H9 (cell line): ENCODE measurements at regions not wholly inside any gene's neighbourhood (a gene's known extent, or its start where the extent isn't known, plus 50 kb on each side); places are given as distances from the start of the nearest gene placed in this dataset.

ENCODE experiments used
- DNase-seq: peaks from one replicate; pipeline ENCODE4 v3.0.0-alpha.2; 2017
- H2AFZ ChIP-seq: one replicate; pipeline ENCODE4 v1.6.1; 2013; ENCODE audit warnings: mild to moderate bottlenecking, low read length, control low read depth, moderate library complexity
- H2AK5ac ChIP-seq: 2 replicates; pipeline ENCODE4 v1.6.1; 2013; ENCODE audit warnings: low read length, control low read depth, mixed read lengths; ENCODE audit not compliant: insufficient read length
- H2BK120ac ChIP-seq: one replicate; pipeline ENCODE4 v1.6.1; 2013; ENCODE audit warnings: low read depth, mild to moderate bottlenecking, low read length, control low read depth, inconsistent platforms; ENCODE audit not compliant: poor library complexity, severe bottlenecking
- H2BK12ac ChIP-seq: 2 replicates; pipeline ENCODE4 v1.6.1; 2013; ENCODE audit warnings: low read length, control low read depth, mixed read lengths, low read depth; ENCODE audit not compliant: insufficient read length
- H2BK15ac ChIP-seq: 2 replicates; pipeline ENCODE4 v1.6.1; 2013; ENCODE audit warnings: low read depth, low read length, control low read depth
- H2BK20ac ChIP-seq: one replicate; pipeline ENCODE4 v1.6.1; 2013; ENCODE audit warnings: low read depth, mild to moderate bottlenecking, low read length, control low read depth, inconsistent platforms; ENCODE audit not compliant: poor library complexity, severe bottlenecking
- H2BK5ac ChIP-seq: 2 replicates; pipeline ENCODE4 v1.6.1; 2013; ENCODE audit warnings: low read length, control low read depth, mixed read lengths; ENCODE audit not compliant: insufficient read length
- H3K14ac ChIP-seq: 2 replicates; pipeline ENCODE4 v1.6.1; 2013; ENCODE audit warnings: low read length, control low read depth; ENCODE audit not compliant: insufficient read depth
- H3K18ac ChIP-seq: 2 replicates; pipeline ENCODE4 v1.6.1; 2013; ENCODE audit warnings: low read depth, mild to moderate bottlenecking, mixed read lengths, low read length, control low read depth; ENCODE audit not compliant: insufficient read length
- H3K23ac ChIP-seq: 2 replicates; pipeline ENCODE4 v1.6.1; 2013; ENCODE audit warnings: low read length, control low read depth, mixed read lengths, low read depth; ENCODE audit not compliant: insufficient read length
- H3K23me2 ChIP-seq: 2 replicates; pipeline ENCODE4 v1.6.1; 2013; ENCODE audit warnings: low read depth, mild to moderate bottlenecking, mixed read lengths, low read length, control low read depth; ENCODE audit not compliant: insufficient read length, poor library complexity, severe bottlenecking
- H3K27ac ChIP-seq: 2 replicates; pipeline ENCODE4 v1.5.1; 2013; ENCODE audit warnings: low read length, control low read depth, mixed read lengths, low read depth; ENCODE audit not compliant: insufficient read length
- H3K27me3 ChIP-seq: 2 replicates; pipeline ENCODE4 v1.6.1; 2013; ENCODE audit warnings: low read length, control low read depth, inconsistent platforms; ENCODE audit not compliant: insufficient read depth
- H3K4ac ChIP-seq: 2 replicates; pipeline ENCODE4 v1.6.1; 2013; ENCODE audit warnings: low read depth, mild to moderate bottlenecking, control low read depth, inconsistent platforms, low read length, moderate library complexity
- H3K4me1 ChIP-seq: 2 replicates; pipeline ENCODE4 v1.6.1; 2013; ENCODE audit warnings: low read length, control low read depth, inconsistent platforms; ENCODE audit not compliant: insufficient read depth
- H3K4me2 ChIP-seq: 2 replicates; pipeline ENCODE4 v1.6.1; 2013; ENCODE audit warnings: low read length, control low read depth, mixed read lengths; ENCODE audit not compliant: insufficient read length, insufficient read depth
- H3K56ac ChIP-seq: 2 replicates; pipeline ENCODE4 v1.6.1; 2013; ENCODE audit warnings: low read depth, mild to moderate bottlenecking, mixed read lengths, low read length, control low read depth; ENCODE audit not compliant: insufficient read length
- H3K79me1 ChIP-seq: 2 replicates; pipeline ENCODE4 v1.6.1; 2013; ENCODE audit warnings: low read depth, mild to moderate bottlenecking, moderate library complexity, low read length, control low read depth, inconsistent platforms; ENCODE audit not compliant: insufficient read depth, poor library complexity, severe bottlenecking
- H3K79me2 ChIP-seq: 2 replicates; pipeline ENCODE4 v1.6.1; 2013; ENCODE audit warnings: low read length, control low read depth, inconsistent platforms; ENCODE audit not compliant: insufficient read depth
- H3K9ac ChIP-seq: 2 replicates; pipeline ENCODE4 v1.6.1; 2013; ENCODE audit warnings: low read length, control low read depth, mixed read lengths; ENCODE audit not compliant: insufficient read length; ENCODE audit errors: extremely low read depth
- H3K9me3 ChIP-seq: one replicate; pipeline ENCODE4 v1.6.1; 2013; ENCODE audit warnings: low read depth, low read length, inconsistent platforms; ENCODE audit not compliant: control insufficient read depth
- H3T11ph ChIP-seq: one replicate; pipeline ENCODE4 v1.6.1; 2013; ENCODE audit warnings: mild to moderate bottlenecking, low read length, control low read depth, inconsistent platforms
- H4K20me1 ChIP-seq: one replicate; pipeline ENCODE4 v1.6.1; 2013; ENCODE audit not compliant: control insufficient read depth, insufficient read length, insufficient read depth
- H4K5ac ChIP-seq: 2 replicates; pipeline ENCODE4 v1.6.1; 2013; ENCODE audit warnings: low read depth, mild to moderate bottlenecking, mixed read lengths, low read length, control low read depth; ENCODE audit not compliant: insufficient read length
- H4K8ac ChIP-seq: replicated peaks from 2 replicates; pipeline ENCODE4 v1.6.1; 2013; ENCODE audit warnings: low read length, control low read depth, mixed read lengths, low read depth; ENCODE audit not compliant: insufficient read length
- H4K91ac ChIP-seq: 2 replicates; pipeline ENCODE4 v1.6.1; 2013; ENCODE audit warnings: low read depth, mild to moderate bottlenecking, moderate library complexity, mixed read lengths, low read length, control low read depth; ENCODE audit not compliant: insufficient read length
- H3K27ac Mint-ChIP-seq, 3 experiments: 2 replicates in 2 of 3; 3 replicates in 1 of 3; pipeline ENCODE4 v1.8.0; 2020 to 2021; ENCODE audit warnings: mixed read lengths in 3 of 3, mild to moderate bottlenecking in 1 of 3, moderate library complexity in 1 of 3
- H3K27me3 Mint-ChIP-seq: 2 replicates; pipeline ENCODE4 v1.8.0; 2021; ENCODE audit warnings: low read depth, mild to moderate bottlenecking, moderate library complexity, mixed read lengths
- H3K36me3 Mint-ChIP-seq, 3 experiments: 2 replicates in 2 of 3; 3 replicates in 1 of 3; pipeline ENCODE4 v1.8.0; 2020 to 2021; ENCODE audit warnings: low read depth in 3 of 3, mixed read lengths in 3 of 3; ENCODE audit not compliant: insufficient read depth in 1 of 3
- H3K4me1 Mint-ChIP-seq, 2 experiments: 2 replicates each; pipeline ENCODE4 v1.8.0; 2020; ENCODE audit warnings: mixed read lengths in 2 of 2
- H3K4me3 Mint-ChIP-seq, 2 experiments: 2 replicates in 1 of 2; 3 replicates in 1 of 2; pipeline ENCODE4 v1.8.0; 2020 to 2021; ENCODE audit warnings: mild to moderate bottlenecking in 2 of 2, mixed read lengths in 2 of 2, moderate library complexity in 1 of 2
- H3K9me3 Mint-ChIP-seq, 2 experiments: 2 replicates in 1 of 2; 3 replicates in 1 of 2; pipeline ENCODE4 v1.8.0; 2020; ENCODE audit warnings: mild to moderate bottlenecking in 2 of 2, mixed read lengths in 2 of 2, moderate library complexity in 1 of 2
- WGBS: extraction: QIAGEN DNeasy Blood & Tissue Kit; methylation state at CpG from one replicate; pipeline ENCODE4 v1.1.7; 2013; ENCODE audit warnings: missing lambda C conversion rate, low lambda C conversion rate, mixed read lengths; ENCODE audit not compliant: insufficient read length; ENCODE audit errors: extremely low coverage; 5-methylcytosine and 5-hydroxymethylcytosine counted together
- TF ChIP-seq, protein P1 (sequence below): fragments of 200-600 bp; sonication (generic); conservative IDR thresholded peaks from 3 replicates; pipeline ENCODE4 v1.8.0; 2021; ENCODE audit warnings: antibody characterized with exemption, mild to moderate bottlenecking

DNA sequence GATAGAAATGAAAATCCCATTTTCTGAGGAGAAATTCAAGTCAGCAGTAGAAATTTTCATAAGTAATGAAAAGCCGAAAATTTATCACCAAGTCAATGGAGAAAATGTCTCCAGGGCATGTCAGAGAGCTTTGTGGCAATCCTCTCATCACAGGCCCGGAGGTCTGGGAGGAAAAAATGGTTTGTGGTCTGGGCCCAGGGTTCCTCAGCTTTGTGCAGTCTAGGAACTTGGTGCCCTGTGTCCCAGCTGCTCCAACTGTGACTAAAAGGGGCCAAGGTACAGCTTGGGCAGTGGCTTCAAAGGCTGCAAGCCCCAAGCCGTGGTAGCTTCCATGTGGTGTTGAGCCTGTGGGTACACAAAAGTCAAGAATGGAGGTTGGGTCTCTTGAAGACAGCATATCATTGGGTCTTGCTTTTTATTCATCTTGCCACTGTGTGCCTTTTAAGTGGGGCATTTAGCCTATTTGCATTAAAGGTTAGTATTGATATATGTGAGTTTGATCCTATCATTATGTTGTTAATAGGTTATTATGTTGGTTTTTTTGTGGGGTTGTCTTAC is 608.5 kb downstream of the PDHA2 start:
- H2BK5ac ChIP-seq: no peak overlapping the region
- no peak overlapping the region for H2BK20ac ChIP-seq
- H4K20me1 ChIP-seq: no peaks in the 10 kb centered on the region
- H3K23ac ChIP-seq: no peak overlapping the region
- no peak overlapping the region for H3K9ac ChIP-seq
- H3K27me3 Mint-ChIP-seq: no peaks in the 10 kb centered on the region; the same call in none of the 2 replicates
- H4K91ac ChIP-seq: no peak overlapping the region
- peaks cover 48 to 53% of the 10 kb centered on the region in 2 experiments for H3K9me3 Mint-ChIP-seq
- no peak overlapping the region for H3K18ac ChIP-seq
- TF ChIP-seq, protein P1, sequence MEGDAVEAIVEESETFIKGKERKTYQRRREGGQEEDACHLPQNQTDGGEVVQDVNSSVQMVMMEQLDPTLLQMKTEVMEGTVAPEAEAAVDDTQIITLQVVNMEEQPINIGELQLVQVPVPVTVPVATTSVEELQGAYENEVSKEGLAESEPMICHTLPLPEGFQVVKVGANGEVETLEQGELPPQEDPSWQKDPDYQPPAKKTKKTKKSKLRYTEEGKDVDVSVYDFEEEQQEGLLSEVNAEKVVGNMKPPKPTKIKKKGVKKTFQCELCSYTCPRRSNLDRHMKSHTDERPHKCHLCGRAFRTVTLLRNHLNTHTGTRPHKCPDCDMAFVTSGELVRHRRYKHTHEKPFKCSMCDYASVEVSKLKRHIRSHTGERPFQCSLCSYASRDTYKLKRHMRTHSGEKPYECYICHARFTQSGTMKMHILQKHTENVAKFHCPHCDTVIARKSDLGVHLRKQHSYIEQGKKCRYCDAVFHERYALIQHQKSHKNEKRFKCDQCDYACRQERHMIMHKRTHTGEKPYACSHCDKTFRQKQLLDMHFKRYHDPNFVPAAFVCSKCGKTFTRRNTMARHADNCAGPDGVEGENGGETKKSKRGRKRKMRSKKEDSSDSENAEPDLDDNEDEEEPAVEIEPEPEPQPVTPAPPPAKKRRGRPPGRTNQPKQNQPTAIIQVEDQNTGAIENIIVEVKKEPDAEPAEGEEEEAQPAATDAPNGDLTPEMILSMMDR: no peak
- H2BK12ac ChIP-seq: no peak overlapping the region
- no peaks in the 10 kb centered on the region for H3K23me2 ChIP-seq
- no peak overlapping the region for H3K56ac ChIP-seq
- no peak overlapping the region for H3K27ac Mint-ChIP-seq
- no peak overlapping the region for H2BK120ac ChIP-seq
- H3K27ac ChIP-seq: no peak overlapping the region
- H3K27me3 ChIP-seq: no peaks in the 10 kb centered on the region
- no peaks in the 10 kb centered on the region for H3K79me2 ChIP-seq
- H3K4ac ChIP-seq: no peak overlapping the region
- H3K4me2 ChIP-seq: no peak overlapping the region
- H2AFZ ChIP-seq: no peak overlapping the region
- no peaks in the 10 kb centered on the region for H3K9me3 ChIP-seq
- H4K8ac ChIP-seq: no peak overlapping the region
- H3K14ac ChIP-seq: no peak overlapping the region
- WGBS: no CpG with 5 or more reads among the region's 3 CpGs
- H2BK15ac ChIP-seq: no peak overlapping the region
- no peaks in the 10 kb centered on the region for H3K79me1 ChIP-seq
- H2AK5ac ChIP-seq: no peak overlapping the region
- H4K5ac ChIP-seq: no peak overlapping the region
- H3K4me1 Mint-ChIP-seq: no peaks in the 10 kb centered on the region
- no peak overlapping the region for H3T11ph ChIP-seq
- no peak overlapping the region for H3K4me3 Mint-ChIP-seq
- H3K4me1 ChIP-seq: no peaks in the 10 kb centered on the region
- peaks cover 40 to 55% (median 47%) of the 10 kb centered on the region in 3 experiments for H3K36me3 Mint-ChIP-seq
- DNase-seq: no peak
